KMS-11 (cell line): ENCODE measurements at regions not wholly inside any gene's neighbourhood (a gene's known extent, or its start where the extent isn't known, plus 50 kb on each side); places are given as distances from the start of the nearest gene placed in this dataset.

Source experiments
- H2AFZ ChIP-seq: fragments of 200-600 bp; sonication (generic); 2 replicates; pipeline ENCODE4 v1.6.1; 2016; ENCODE audit warnings: antibody characterized with exemption, mixed run types, low read depth
- H3K27ac ChIP-seq: fragments of 200-600 bp; sonication (generic); 2 replicates; pipeline ENCODE4 v1.6.1; 2016; ENCODE audit warnings: mild to moderate bottlenecking, mixed run types
- H3K27me3 ChIP-seq: fragments of 200-600 bp; sonication (generic); 2 replicates; pipeline ENCODE4 v1.6.1; 2017; ENCODE audit warnings: mild to moderate bottlenecking, low read depth, mixed run types, moderate library complexity; ENCODE audit not compliant: insufficient read depth
- H3K36me3 ChIP-seq: fragments of 200-600 bp; sonication (generic); 2 replicates; pipeline ENCODE4 v1.6.1; 2017; ENCODE audit warnings: mild to moderate bottlenecking, mixed run types; ENCODE audit not compliant: insufficient read depth
- H3K4me1 ChIP-seq: fragments of 200-600 bp; sonication (generic); 2 replicates; pipeline ENCODE4 v1.6.1; 2016; ENCODE audit warnings: mild to moderate bottlenecking, low read depth, mixed run types; ENCODE audit not compliant: poor library complexity, severe bottlenecking
- H3K4me2 ChIP-seq: fragments of 200-600 bp; sonication (generic); 2 replicates; pipeline ENCODE4 v1.7.0; 2016; ENCODE audit warnings: mild to moderate bottlenecking, mixed run types
- H3K4me3 ChIP-seq: fragments of 200-600 bp; sonication (generic); IDR thresholded peaks from 2 replicates; pipeline ENCODE4 v1.6.1; 2017; ENCODE audit warnings: low read depth, low read length, mixed read lengths; ENCODE audit not compliant: insufficient read depth
- H3K79me2 ChIP-seq: fragments of 200-600 bp; sonication (generic); 2 replicates; pipeline ENCODE4 v1.6.1; 2016; ENCODE audit warnings: low read depth, mixed run types; ENCODE audit not compliant: insufficient read depth
- H3K9ac ChIP-seq: fragments of 200-600 bp; sonication (generic); 2 replicates; pipeline ENCODE4 v1.6.1; 2016; ENCODE audit warnings: mild to moderate bottlenecking, mixed run types
- H4K20me1 ChIP-seq: fragments of 200-600 bp; sonication (generic); 2 replicates; pipeline ENCODE4 v1.6.1; 2016; ENCODE audit warnings: mild to moderate bottlenecking, mixed run types; ENCODE audit not compliant: insufficient read depth
- CTCF ChIP-seq: fragments of 200-600 bp; sonication (generic); conservative IDR thresholded peaks from 2 replicates; pipeline ENCODE4 v1.6.1; 2017; ENCODE audit warnings: low read depth, mild to moderate bottlenecking, antibody characterized with exemption, low read length, moderate library complexity, mixed read lengths

GRCh38 chr10:123409884-123410283 lies 255.7 kb downstream of the BUB3 start:
- Histone ChIP-seq H3K36me3 (no peaks in the 10 kb centered on the region), H3K27me3 (no peaks in the 10 kb centered on the region), H2AFZ (no peak overlapping the region), H3K4me3 (no peak overlapping the region), H3K27ac (no peak overlapping the region), H3K4me1 (no peaks in the 10 kb centered on the region), H3K79me2 (no peaks in the 10 kb centered on the region), H4K20me1 (no peaks in the 10 kb centered on the region), H3K9ac (no peak overlapping the region), H3K4me2 (no peak overlapping the region)
- no peak for TF ChIP-seq CTCF

- Histone ChIP-seq H3K36me3 (no peaks in the 10 kb centered on the region), H3K79me2 (no peaks in the 10 kb centered on the region), H3K4me1 (no peaks in the 10 kb centered on the region), H3K9ac (no peak overlapping the region), H3K27ac (no peak overlapping the region), H2AFZ (no peak overlapping the region), H3K4me2 (no peak overlapping the region), H4K20me1 (no peaks in the 10 kb centered on the region), H3K4me3 (no peak overlapping the region), H3K27me3 (no peaks in the 10 kb centered on the region)
- TF ChIP-seq CTCF, result 0 out of 2 replicates have a peak, but pooled peaks have one; percentile 19
These were observed 252.8 kb upstream of the GPR26 start for GRCh38 chr10:123413353-123413752.

- Histone ChIP-seq H2AFZ (no peak overlapping the region), H3K79me2 (no peaks in the 10 kb centered on the region), H3K36me3 (no peaks in the 10 kb centered on the region), H3K4me3 (no peak overlapping the region), H3K27me3 (no peaks in the 10 kb centered on the region), H3K4me2 (no peak overlapping the region), H3K27ac (no peak overlapping the region), H3K9ac (no peak overlapping the region), H4K20me1 (no peaks in the 10 kb centered on the region), H3K4me1 (no peaks in the 10 kb centered on the region)
- no peak for TF ChIP-seq CTCF
These were observed 250.6 kb upstream of the GPR26 start for GRCh38 chr10:123415523-123415922.

GRCh38 chr10:123417414-123417813 lies 248.7 kb upstream of the GPR26 start:
- Histone ChIP-seq H3K36me3 (no peaks in the 10 kb centered on the region), H3K79me2 (no peaks in the 10 kb centered on the region), H2AFZ (no peak overlapping the region), H3K4me3 (no peak overlapping the region), H3K27me3 (no peaks in the 10 kb centered on the region), H3K4me2 (no peak overlapping the region), H3K9ac (no peak overlapping the region), H3K27ac (no peak overlapping the region), H4K20me1 (no peaks in the 10 kb centered on the region), H3K4me1 (no peaks in the 10 kb centered on the region)
- no peak for TF ChIP-seq CTCF
